Nephron (organoid): ENCODE measurements at regions not wholly inside any gene's neighbourhood (a gene's known extent, or its start where the extent isn't known, plus 50 kb on each side); places are given as distances from the start of the nearest gene placed in this dataset.

Experiments used
- H3K27ac Mint-ChIP-seq, 3 experiments: 2 replicates each; pipeline ENCODE4 v1.8.0; 2020; ENCODE audit warnings: mixed read lengths in 3 of 3, mild to moderate bottlenecking in 2 of 3, moderate library complexity in 1 of 3
- H3K27me3 Mint-ChIP-seq: 2 replicates; pipeline ENCODE4 v1.8.0; 2021; ENCODE audit warnings: low read depth, mild to moderate bottlenecking, moderate library complexity, mixed read lengths
- H3K36me3 Mint-ChIP-seq: 2 replicates; pipeline ENCODE4 v1.8.0; 2020; ENCODE audit warnings: low read depth, mixed read lengths
- H3K4me1 Mint-ChIP-seq: 2 replicates; pipeline ENCODE4 v1.8.0; 2020; ENCODE audit warnings: mixed read lengths
- H3K4me3 Mint-ChIP-seq, 3 experiments: 2 replicates each; pipeline ENCODE4 v1.8.0; 2020; ENCODE audit warnings: mild to moderate bottlenecking in 3 of 3, mixed read lengths in 3 of 3, moderate library complexity in 2 of 3
- H3K9me3 Mint-ChIP-seq: 2 replicates; pipeline ENCODE4 v1.8.0; 2020; ENCODE audit warnings: mixed read lengths
- CTCF ChIP-seq, 3 experiments: fragments of 200-600 bp; sonication (generic); IDR thresholded peaks; one replicate each; pipeline ENCODE4 v1.5.0; 2021; ENCODE audit warnings: antibody characterized with exemption in 3 of 3; ENCODE audit not compliant: unreplicated experiment in 3 of 3

- Mint-ChIP-seq H3K9me3 (peaks cover 3% of the 10 kb centered on the region), H3K27ac (no peak overlapping the region), H3K4me1 (no peaks in the 10 kb centered on the region), H3K36me3 (no peaks in the 10 kb centered on the region), H3K27me3 (no peaks in the 10 kb centered on the region), H3K4me3 (no peak overlapping the region)
- TF ChIP-seq CTCF (IDR thresholded peaks at IDR 0.05; ENCODE audit: unreplicated experiment in 3 of 3), result no peak
Measured at GRCh38 chr15:91491101-91491950, 362.2 kb upstream of the SLCO3A1 start.

- Mint-ChIP-seq H3K9me3 (peaks cover 3% of the 10 kb centered on the region), H3K27ac (no peak overlapping the region), H3K27me3 (no peaks in the 10 kb centered on the region), H3K36me3 (no peaks in the 10 kb centered on the region), H3K4me1 (no peaks in the 10 kb centered on the region), H3K4me3 (no peak overlapping the region)
- no peak for TF ChIP-seq CTCF (IDR thresholded peaks at IDR 0.05; ENCODE audit: unreplicated experiment in 3 of 3)
Measured at GRCh38 chr15:91496754-91497691, 356.5 kb upstream of the SLCO3A1 start.

- no peak for TF ChIP-seq CTCF (IDR thresholded peaks at IDR 0.05; ENCODE audit: unreplicated experiment in 3 of 3)
- Mint-ChIP-seq H3K36me3 (no peaks in the 10 kb centered on the region), H3K27me3 (no peaks in the 10 kb centered on the region), H3K4me3 (no peak overlapping the region), H3K27ac (no peak overlapping the region), H3K4me1 (no peaks in the 10 kb centered on the region), H3K9me3 (no peaks in the 10 kb centered on the region)
Measured at GRCh38 chr15:91498046-91498748, 355.3 kb upstream of the SLCO3A1 start.

- Mint-ChIP-seq H3K36me3 (no peaks in the 10 kb centered on the region), H3K4me1 (no peaks in the 10 kb centered on the region), H3K4me3 (no peak overlapping the region), H3K27me3 (no peaks in the 10 kb centered on the region), H3K9me3 (no peaks in the 10 kb centered on the region), H3K27ac (no peak overlapping the region)
- TF ChIP-seq CTCF (IDR thresholded peaks at IDR 0.05; ENCODE audit: unreplicated experiment in 3 of 3), result no peak
Measured at GRCh38 chr15:91498749-91499062, 354.8 kb upstream of the SLCO3A1 start.

GRCh38 chr15:91499774-91500383 lies 353.6 kb upstream of the SLCO3A1 start:
- no peak overlapping the region for H3K27ac Mint-ChIP-seq
- no peaks in the 10 kb centered on the region for H3K4me1 Mint-ChIP-seq
- H3K9me3 Mint-ChIP-seq, result no peaks in the 10 kb centered on the region
- H3K27me3 Mint-ChIP-seq, result no peaks in the 10 kb centered on the region
- no peak overlapping the region for H3K4me3 Mint-ChIP-seq
- TF ChIP-seq CTCF (IDR thresholded peaks at IDR 0.05; ENCODE audit: unreplicated experiment in 3 of 3), result no peak
- H3K36me3 Mint-ChIP-seq, result no peaks in the 10 kb centered on the region
